ENCODE measurements at regions not wholly inside any gene's neighbourhood (a gene's known extent, or its start where the extent isn't known, plus 50 kb on each side); places are given as distances from the start of the nearest gene placed in this dataset.
"Not testable (repeated sequence)": the region's sequence is repeated elsewhere in the genome, so short reads cannot be mapped to it uniquely, and the experiment has no call there.

DNA sequence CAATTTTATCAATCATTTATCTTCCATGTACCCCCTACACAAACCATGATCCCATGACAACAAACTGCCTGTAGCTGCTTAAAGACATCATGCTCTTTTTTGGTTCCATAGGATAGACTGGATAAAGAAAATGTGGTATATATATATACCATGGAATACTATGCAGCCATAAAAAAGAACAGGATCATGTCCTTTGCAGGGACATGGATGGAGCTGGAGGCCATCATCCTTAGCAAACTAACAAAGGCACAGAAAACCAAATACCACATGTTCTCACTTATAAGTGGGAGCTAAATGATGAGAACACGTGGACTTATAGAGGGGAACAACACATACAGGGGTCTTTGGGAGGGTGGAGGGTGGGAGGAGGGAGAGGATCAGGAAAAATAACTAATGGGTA, 577.2 kb downstream of the KCNJ2 start:
- H3K9me3 Mint-ChIP-seq; H3K27ac Mint-ChIP-seq (ENCODE audit: low read depth); ATAC-seq (replicated peaks; ENCODE audit: extremely low read depth, poor library complexity, severe bottlenecking); H3K36me3 Mint-ChIP-seq (ENCODE audit: insufficient read depth); DNase-seq (ENCODE audit: low spot score in 2 of 2); H3K27me3 Mint-ChIP-seq; H3K4me3 Mint-ChIP-seq; H3K4me1 Mint-ChIP-seq: not testable (repeated sequence)

- H3K36me3 Mint-ChIP-seq (ENCODE audit: insufficient read depth): peaks cover 2% of the 10 kb centered on the region
- H3K27ac Mint-ChIP-seq (ENCODE audit: low read depth): no peak overlapping the region
- H3K9me3 Mint-ChIP-seq: no peaks in the 10 kb centered on the region
- H3K27me3 Mint-ChIP-seq: no peaks in the 10 kb centered on the region
- H3K4me1 Mint-ChIP-seq: no peaks in the 10 kb centered on the region
- DNase-seq (ENCODE audit: low spot score in 2 of 2): no peak
- no peak for ATAC-seq (replicated peaks; ENCODE audit: extremely low read depth, poor library complexity, severe bottlenecking)
- no peak overlapping the region for H3K4me3 Mint-ChIP-seq
Observed at GRCh38 chr17:70750983-70751382, 581.7 kb downstream of the KCNJ2 start.

DNA sequence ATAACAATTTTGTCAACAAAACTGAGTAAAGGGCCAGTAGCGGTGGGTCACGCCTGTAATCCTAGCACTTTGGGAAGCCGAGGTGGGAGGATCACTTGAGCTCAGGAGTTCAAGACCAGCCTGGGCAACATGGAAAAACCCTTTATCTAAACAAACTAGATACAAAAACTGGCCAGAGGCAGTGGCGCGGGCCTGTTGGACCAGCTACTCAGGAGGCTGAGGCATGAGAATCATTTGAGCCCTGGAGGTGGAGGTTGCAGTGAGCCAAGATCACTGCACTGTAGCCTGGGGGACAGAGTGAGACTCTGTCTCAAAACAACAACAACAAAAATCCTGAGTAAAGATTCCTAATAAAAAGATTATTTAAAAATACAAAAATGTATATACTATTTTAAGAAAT, 583.1 kb downstream of the KCNJ2 start:
- H3K27ac Mint-ChIP-seq (ENCODE audit: low read depth); ATAC-seq (replicated peaks; ENCODE audit: extremely low read depth, poor library complexity, severe bottlenecking); H3K4me3 Mint-ChIP-seq; H3K27me3 Mint-ChIP-seq; H3K36me3 Mint-ChIP-seq (ENCODE audit: insufficient read depth); H3K9me3 Mint-ChIP-seq; H3K4me1 Mint-ChIP-seq; DNase-seq (ENCODE audit: low spot score in 2 of 2): not testable (repeated sequence)

GRCh38 chr17:70752966-70753467, 583.7 kb downstream of the KCNJ2 start:
- ATAC-seq (replicated peaks; ENCODE audit: extremely low read depth, poor library complexity, severe bottlenecking): no peak

DNA sequence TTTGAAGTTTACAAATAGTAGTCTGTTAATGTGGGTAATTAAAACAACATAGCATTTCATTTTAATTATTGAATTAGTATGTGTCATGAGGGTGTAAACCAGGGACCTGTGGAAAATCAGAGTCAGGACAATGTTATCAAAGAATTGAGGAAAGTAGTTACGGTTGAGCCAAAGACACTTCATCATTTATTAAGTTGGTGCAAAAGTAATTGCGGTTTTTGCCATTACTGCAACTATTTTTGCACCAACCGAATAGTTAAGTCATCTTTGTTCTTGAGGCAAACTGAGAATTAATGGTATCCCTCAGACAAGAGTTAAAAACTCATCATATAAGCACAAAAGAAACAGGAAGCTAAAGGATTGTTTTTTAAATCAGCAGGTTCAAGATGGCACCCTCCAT, 593.7 kb downstream of the KCNJ2 start:
- H3K9me3 Mint-ChIP-seq: peaks cover under 1% of the 10 kb centered on the region
- H3K36me3 Mint-ChIP-seq (ENCODE audit: insufficient read depth): no peaks in the 10 kb centered on the region
- DNase-seq (ENCODE audit: low spot score in 2 of 2): no peak
- H3K27ac Mint-ChIP-seq (ENCODE audit: low read depth): no peak overlapping the region
- ATAC-seq (replicated peaks; ENCODE audit: extremely low read depth, poor library complexity, severe bottlenecking): no peak
- H3K4me3 Mint-ChIP-seq: no peak overlapping the region
- H3K4me1 Mint-ChIP-seq: no peaks in the 10 kb centered on the region
- no peaks in the 10 kb centered on the region for H3K27me3 Mint-ChIP-seq

More at GRCh38 chr17:70752966-70753467, 583.7 kb downstream of the KCNJ2 start:
- Mint-ChIP-seq H3K36me3 (ENCODE audit: insufficient read depth) (no peaks in the 10 kb centered on the region), H3K27ac (ENCODE audit: low read depth) (no peak overlapping the region), H3K9me3 (peaks cover 9% of the 10 kb centered on the region), H3K27me3 (no peaks in the 10 kb centered on the region), H3K4me1 (no peaks in the 10 kb centered on the region), H3K4me3 (no peak overlapping the region)
- no peak for DNase-seq (ENCODE audit: low spot score in 2 of 2)

- DNase-seq (ENCODE audit: low spot score in 2 of 2) (no peak), ATAC-seq (replicated peaks; ENCODE audit: extremely low read depth, poor library complexity, severe bottlenecking) (no peak)
- H3K27me3 Mint-ChIP-seq: no peaks in the 10 kb centered on the region
- H3K4me3 Mint-ChIP-seq: no peak overlapping the region
- H3K9me3 Mint-ChIP-seq: no peaks in the 10 kb centered on the region
- H3K36me3 Mint-ChIP-seq (ENCODE audit: insufficient read depth): no peaks in the 10 kb centered on the region
- no peak overlapping the region for H3K27ac Mint-ChIP-seq (ENCODE audit: low read depth)
- no peaks in the 10 kb centered on the region for H3K4me1 Mint-ChIP-seq
Observed at GRCh38 chr17:70767102-70767701, 597.9 kb downstream of the KCNJ2 start.

DNA sequence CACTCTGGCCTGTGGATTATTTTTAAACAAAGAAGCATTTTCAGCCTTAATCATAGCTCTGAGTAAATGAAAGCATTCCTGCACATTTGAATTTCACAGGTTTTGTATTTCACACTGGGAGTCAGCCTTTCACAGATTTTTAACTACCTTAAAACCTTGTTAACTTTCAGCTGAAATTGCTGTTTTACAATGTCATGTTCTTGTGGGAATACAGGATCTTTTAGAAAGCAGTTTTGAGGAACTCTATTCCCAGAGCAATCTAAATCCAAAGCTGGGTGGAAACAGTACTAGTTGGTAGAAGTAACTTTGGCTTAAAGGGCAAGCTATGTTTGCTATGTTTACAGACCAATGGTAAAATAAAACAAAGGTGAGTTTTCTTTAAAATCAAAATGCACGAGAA, 600.6 kb downstream of the KCNJ2 start:
- Mint-ChIP-seq H3K4me1 (no peaks in the 10 kb centered on the region), H3K4me3 (no peak overlapping the region), H3K9me3 (no peaks in the 10 kb centered on the region), H3K36me3 (ENCODE audit: insufficient read depth) (no peaks in the 10 kb centered on the region), H3K27me3 (no peaks in the 10 kb centered on the region), H3K27ac (ENCODE audit: low read depth) (no peak overlapping the region)
- DNase-seq (ENCODE audit: low spot score in 2 of 2): no peak
- ATAC-seq (replicated peaks; ENCODE audit: extremely low read depth, poor library complexity, severe bottlenecking): no peak

DNA sequence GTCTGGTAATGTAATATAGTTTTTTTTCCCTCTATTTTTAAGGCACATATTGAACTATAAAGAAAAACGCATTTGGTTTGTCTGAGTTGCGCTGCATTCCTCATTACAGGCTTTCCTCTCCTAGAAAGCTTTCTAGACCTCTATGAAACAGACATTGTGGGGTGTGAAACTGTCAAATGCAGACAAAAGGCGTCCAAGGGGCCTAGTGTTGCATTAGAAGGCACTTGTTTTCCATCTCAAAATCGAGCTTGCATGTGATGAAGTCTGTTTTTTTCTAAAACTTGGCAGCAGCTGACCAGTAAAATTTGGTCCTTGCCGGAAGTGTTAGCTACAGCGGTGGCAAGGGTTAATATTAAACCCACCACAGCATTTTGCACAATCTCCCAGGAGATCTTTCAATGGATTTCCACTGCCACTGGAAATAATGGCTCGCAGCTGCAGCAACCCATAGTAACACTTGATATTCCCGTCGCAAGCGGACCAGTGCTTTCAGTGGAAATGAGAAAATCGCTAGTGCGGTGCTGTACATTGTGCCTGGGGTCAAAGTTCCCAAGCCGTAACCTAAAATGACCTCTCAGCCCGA, 602.6 kb downstream of the KCNJ2 start:
- DNase-seq (ENCODE audit: low spot score in 2 of 2): no peak
- Mint-ChIP-seq H3K4me1 (no peaks in the 10 kb centered on the region), H3K27ac (ENCODE audit: low read depth) (no peak overlapping the region), H3K36me3 (ENCODE audit: insufficient read depth) (no peaks in the 10 kb centered on the region), H3K9me3 (no peaks in the 10 kb centered on the region), H3K4me3 (no peak overlapping the region), H3K27me3 (no peaks in the 10 kb centered on the region)
- ATAC-seq (replicated peaks; ENCODE audit: extremely low read depth, poor library complexity, severe bottlenecking): no peak

GRCh38 chr17:70772761-70773160, 603.4 kb downstream of the KCNJ2 start:
- Mint-ChIP-seq H3K27ac (ENCODE audit: low read depth) (no peak overlapping the region), H3K9me3 (no peaks in the 10 kb centered on the region), H3K36me3 (ENCODE audit: insufficient read depth) (no peaks in the 10 kb centered on the region), H3K4me3 (no peak overlapping the region), H3K4me1 (no peaks in the 10 kb centered on the region), H3K27me3 (no peaks in the 10 kb centered on the region)
- ATAC-seq (replicated peaks; ENCODE audit: extremely low read depth, poor library complexity, severe bottlenecking): no peak
- DNase-seq (ENCODE audit: low spot score in 2 of 2): no peak

DNA sequence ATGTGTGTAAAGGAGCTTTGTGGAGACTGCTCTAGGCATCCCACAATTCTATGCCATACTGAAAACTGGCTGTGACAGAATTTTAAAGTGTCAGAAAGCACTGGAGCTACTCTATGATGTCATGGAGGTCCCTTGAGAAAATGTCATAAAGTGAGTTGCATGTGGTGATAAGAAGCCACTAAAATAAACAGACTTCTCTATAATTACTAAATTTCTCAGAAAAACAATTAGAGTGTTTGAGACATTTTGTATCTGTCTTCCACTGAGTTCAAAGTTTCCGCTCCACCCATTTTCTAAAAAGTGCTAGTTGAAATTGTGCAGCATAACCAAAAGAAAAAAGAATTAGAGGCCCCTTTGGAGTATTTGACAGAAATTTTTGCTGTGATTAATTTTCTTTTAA, 603.9 kb downstream of the KCNJ2 start:
- Mint-ChIP-seq H3K27me3 (no peaks in the 10 kb centered on the region), H3K27ac (ENCODE audit: low read depth) (no peak overlapping the region), H3K4me1 (no peaks in the 10 kb centered on the region), H3K36me3 (ENCODE audit: insufficient read depth) (no peaks in the 10 kb centered on the region), H3K4me3 (no peak overlapping the region), H3K9me3 (no peaks in the 10 kb centered on the region)
- DNase-seq (ENCODE audit: low spot score in 2 of 2) (no peak), ATAC-seq (replicated peaks; ENCODE audit: extremely low read depth, poor library complexity, severe bottlenecking) (no peak)

- DNase-seq (ENCODE audit: low spot score in 2 of 2) (no peak), ATAC-seq (replicated peaks; ENCODE audit: extremely low read depth, poor library complexity, severe bottlenecking) (no peak)
- no peaks in the 10 kb centered on the region for H3K4me1 Mint-ChIP-seq
- H3K27ac Mint-ChIP-seq (ENCODE audit: low read depth): no peak overlapping the region
- no peaks in the 10 kb centered on the region for H3K36me3 Mint-ChIP-seq (ENCODE audit: insufficient read depth)
- H3K4me3 Mint-ChIP-seq: no peak overlapping the region
- no peaks in the 10 kb centered on the region for H3K9me3 Mint-ChIP-seq
- H3K27me3 Mint-ChIP-seq: no peaks in the 10 kb centered on the region
Observed at GRCh38 chr17:70774339-70775117, 605.2 kb downstream of the KCNJ2 start.

GRCh38 chr17:70775679-70776078, 606.3 kb downstream of the KCNJ2 start:
- no peak overlapping the region for H3K27ac Mint-ChIP-seq (ENCODE audit: low read depth)
- DNase-seq (ENCODE audit: low spot score in 2 of 2): no peak
- no peaks in the 10 kb centered on the region for H3K36me3 Mint-ChIP-seq (ENCODE audit: insufficient read depth)
- H3K9me3 Mint-ChIP-seq: no peaks in the 10 kb centered on the region
- no peak for ATAC-seq (replicated peaks; ENCODE audit: extremely low read depth, poor library complexity, severe bottlenecking)
- no peaks in the 10 kb centered on the region for H3K27me3 Mint-ChIP-seq
- no peak overlapping the region for H3K4me3 Mint-ChIP-seq
- H3K4me1 Mint-ChIP-seq: no peaks in the 10 kb centered on the region

GRCh38 chr17:70776441-70776840, 607.1 kb downstream of the KCNJ2 start:
- Mint-ChIP-seq H3K27ac (ENCODE audit: low read depth) (no peak overlapping the region), H3K9me3 (no peaks in the 10 kb centered on the region), H3K4me3 (no peak overlapping the region), H3K27me3 (no peaks in the 10 kb centered on the region), H3K36me3 (ENCODE audit: insufficient read depth) (no peaks in the 10 kb centered on the region), H3K4me1 (no peaks in the 10 kb centered on the region)
- no peak for DNase-seq (ENCODE audit: low spot score in 2 of 2)
- no peak for ATAC-seq (replicated peaks; ENCODE audit: extremely low read depth, poor library complexity, severe bottlenecking)
